Mesenchymal stem cell (in vitro differentiated cells and primary cell): ENCODE measurements at regions not wholly inside any gene's neighbourhood (a gene's known extent, or its start where the extent isn't known, plus 50 kb on each side); places are given as distances from the start of the nearest gene placed in this dataset.
A peak's percentile ranks its signal among the peaks of the same experiment; 100 is the strongest.
"Not testable (repeated sequence)": the region's sequence is repeated elsewhere in the genome, so short reads cannot be mapped to it uniquely, and the experiment has no call there.

ENCODE experiments used
- DNase-seq: peaks from one replicate; pipeline ENCODE4 v3.0.0-alpha.2; 2013
- H2AFZ ChIP-seq: one replicate; pipeline ENCODE4 v1.6.1; 2013; ENCODE audit warnings: low read depth, mild to moderate bottlenecking, control low read depth, inconsistent platforms, low read length, moderate library complexity
- H2AK5ac ChIP-seq: 2 replicates; pipeline ENCODE4 v1.6.1; 2013; ENCODE audit warnings: low read length, moderate library complexity, mild to moderate bottlenecking, inconsistent platforms; ENCODE audit not compliant: severe bottlenecking
- H2BK120ac ChIP-seq: one replicate; pipeline ENCODE4 v1.6.1; 2013; ENCODE audit warnings: low read depth, mild to moderate bottlenecking, inconsistent platforms, low read length, moderate library complexity
- H2BK12ac ChIP-seq, 2 experiments: one replicate each; pipeline ENCODE4 v1.6.1; 2013; ENCODE audit warnings: inconsistent platforms in 2 of 2, low read length in 2 of 2, mild to moderate bottlenecking in 2 of 2, moderate library complexity in 2 of 2, control low read depth in 1 of 2
- H2BK15ac ChIP-seq: one replicate; pipeline ENCODE4 v1.6.1; 2013; ENCODE audit warnings: mild to moderate bottlenecking, low read depth, inconsistent platforms; ENCODE audit not compliant: poor library complexity, severe bottlenecking
- H2BK5ac ChIP-seq: 2 replicates; pipeline ENCODE4 v1.6.1; 2013; ENCODE audit warnings: low read depth, mild to moderate bottlenecking, low read length, control low read depth, inconsistent platforms; ENCODE audit not compliant: poor library complexity, severe bottlenecking
- H3K14ac ChIP-seq, 2 experiments: one replicate each; pipeline ENCODE4 v1.6.1; 2013; ENCODE audit warnings: inconsistent platforms in 2 of 2, low read length in 2 of 2, control low read depth in 1 of 2, mild to moderate bottlenecking in 1 of 2, moderate library complexity in 1 of 2
- H3K18ac ChIP-seq, 2 experiments: one replicate each; pipeline ENCODE4 v1.6.1; 2013; ENCODE audit warnings: inconsistent platforms in 2 of 2, low read length in 2 of 2, control low read depth in 1 of 2, low read depth in 1 of 2, mild to moderate bottlenecking in 1 of 2
- H3K23ac ChIP-seq, 2 experiments: one replicate each; pipeline ENCODE4 v1.6.1; 2013; ENCODE audit warnings: inconsistent platforms in 2 of 2, low read length in 2 of 2, mild to moderate bottlenecking in 2 of 2, moderate library complexity in 2 of 2, control low read depth in 1 of 2
- H3K27ac ChIP-seq: 2 replicates; pipeline ENCODE4 v1.5.1; 2013; ENCODE audit warnings: mild to moderate bottlenecking, moderate library complexity, low read length, control low read depth, inconsistent platforms; ENCODE audit not compliant: poor library complexity, severe bottlenecking
- H3K27me3 ChIP-seq, 2 experiments: 2 replicates each; pipeline versions ENCODE4 v1.6.1 to v1.7.0; 2013; ENCODE audit warnings: low read length in 2 of 2, mild to moderate bottlenecking in 2 of 2, moderate library complexity in 2 of 2, control low read depth in 1 of 2, inconsistent platforms in 1 of 2; ENCODE audit not compliant: control insufficient read depth in 1 of 2, insufficient read depth in 1 of 2
- H3K36me3 ChIP-seq, 2 experiments: 2 replicates each; pipeline versions ENCODE4 v1.6.1 to v1.7.0; 2013; ENCODE audit warnings: low read length in 2 of 2, control low read depth in 1 of 2, inconsistent platforms in 1 of 2, low read depth in 1 of 2, mild to moderate bottlenecking in 1 of 2; ENCODE audit not compliant: insufficient read depth in 2 of 2, control insufficient read depth in 1 of 2
- H3K4ac ChIP-seq, 2 experiments: one replicate each; pipeline ENCODE4 v1.6.1; 2013; ENCODE audit warnings: inconsistent platforms in 2 of 2, low read length in 2 of 2, mild to moderate bottlenecking in 2 of 2, moderate library complexity in 2 of 2, control low read depth in 1 of 2, low read depth in 1 of 2
- H3K4me1 ChIP-seq: 2 replicates; pipeline ENCODE4 v1.6.1; 2013; ENCODE audit warnings: low read depth, low read length, control low read depth; ENCODE audit not compliant: control insufficient read depth, insufficient read depth
- H3K4me2 ChIP-seq: 2 replicates; pipeline ENCODE4 v1.6.1; 2013; ENCODE audit warnings: low read length, mild to moderate bottlenecking, inconsistent platforms; ENCODE audit not compliant: poor library complexity, severe bottlenecking
- H3K4me3 ChIP-seq, 2 experiments: 2 replicates each; pipeline versions ENCODE4 v1.5.1 to v1.7.0; 2013; ENCODE audit warnings: low read length in 2 of 2, mild to moderate bottlenecking in 2 of 2, control low read depth in 1 of 2, low read depth in 1 of 2; ENCODE audit not compliant: insufficient read depth in 1 of 2
- H3K79me1 ChIP-seq: replicated peaks from 2 replicates; pipeline ENCODE4 v1.6.1; 2013; ENCODE audit warnings: mild to moderate bottlenecking, control low read depth, low read length, inconsistent platforms; ENCODE audit not compliant: poor library complexity, severe bottlenecking
- H3K9ac ChIP-seq: 2 replicates; pipeline ENCODE4 v1.7.0; 2013; ENCODE audit warnings: mild to moderate bottlenecking, low read length, moderate library complexity
- H3K9me3 ChIP-seq: 2 replicates; pipeline ENCODE4 v1.7.0; 2013; ENCODE audit warnings: mild to moderate bottlenecking, low read length; ENCODE audit not compliant: control insufficient read depth
- H4K8ac ChIP-seq: one replicate; pipeline ENCODE4 v1.6.1; 2013; ENCODE audit warnings: inconsistent platforms, mild to moderate bottlenecking, low read length, moderate library complexity
- H4K91ac ChIP-seq: one replicate; pipeline ENCODE4 v1.6.1; 2013; ENCODE audit warnings: mild to moderate bottlenecking, low read length, inconsistent platforms
- WGBS: methylation state at CpG from one replicate; pipeline ENCODE4 v1.1.7; 2013; ENCODE audit warnings: mixed read lengths; 5-methylcytosine and 5-hydroxymethylcytosine counted together

DNA sequence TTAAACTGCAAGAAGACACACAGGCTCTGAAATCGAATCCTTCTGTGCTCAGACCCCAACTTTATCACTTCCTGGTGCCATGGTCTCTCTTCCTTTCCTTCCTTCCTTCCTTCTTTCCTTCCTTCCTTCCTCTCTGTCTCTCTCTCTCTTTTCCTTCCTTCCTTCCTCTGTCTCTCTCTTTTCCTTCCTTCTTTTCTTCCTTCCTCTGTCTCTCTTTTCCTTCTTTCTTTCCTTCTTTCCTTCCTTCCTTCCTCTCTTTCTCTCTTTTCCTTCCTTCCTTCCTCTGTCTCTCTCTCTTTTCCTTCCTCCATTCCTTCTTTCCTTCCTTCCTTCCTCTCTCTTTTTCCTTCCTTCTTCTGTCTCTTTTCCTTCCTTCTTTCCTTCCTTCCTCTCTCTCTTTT is 127.2 kb upstream of the CACNA1A start:
- H2BK5ac ChIP-seq = no peak overlapping the region

GRCh38 chr19:13633109-13633508 is 126.8 kb upstream of the CACNA1A start:
- Histone ChIP-seq H2AFZ (no peak overlapping the region), H3K23ac (no peak overlapping the region), H4K91ac (no peak overlapping the region), H3K4ac (no peak overlapping the region), H3K36me3 (no peaks in the 10 kb centered on the region), H3K4me3 (peak overlapping the region in 1 of 2 experiments; percentile 31), H3K9ac (peak overlapping the region; percentile 14), H3K4me1 (peaks cover 2% of the 10 kb centered on the region), H2BK120ac (no peak overlapping the region), H3K9me3 (peaks cover 5% of the 10 kb centered on the region), H3K4me2 (peak overlapping the region; percentile 25), H2BK15ac (no peak overlapping the region), H3K27me3 (no peaks in the 10 kb centered on the region), H3K14ac (no peak overlapping the region), H4K8ac (no peak overlapping the region), H2AK5ac (no peak overlapping the region), H2BK5ac (no peak overlapping the region), H2BK12ac (no peak overlapping the region), H3K27ac (peak overlapping the region; percentile 65), H3K79me1 (no peaks in the 10 kb centered on the region), H3K18ac (no peak overlapping the region)
- 29% methylated on average over 6 of the region's 6 CpGs for WGBS
- DNase-seq = no peak

More for the DNA sequence above, 127.2 kb upstream of the CACNA1A start:
- Histone ChIP-seq H3K36me3 (no peaks in the 10 kb centered on the region), H3K14ac (no peak overlapping the region), H3K4me3 (no peak overlapping the region), H3K4ac (no peak overlapping the region), H3K23ac (no peak overlapping the region), H2AFZ (no peak overlapping the region), H3K18ac (no peak overlapping the region), H3K27me3 (no peaks in the 10 kb centered on the region), H2BK12ac (no peak overlapping the region), H3K4me2 (no peak overlapping the region), H3K4me1 (peaks cover 2% of the 10 kb centered on the region), H2BK120ac (no peak overlapping the region), H3K27ac (peak overlapping the region; percentile 65), H3K9me3 (peaks cover 5% of the 10 kb centered on the region), H3K9ac (peak overlapping the region; percentile 14), H4K8ac (no peak overlapping the region), H3K79me1 (no peaks in the 10 kb centered on the region), H2AK5ac (no peak overlapping the region), H4K91ac (no peak overlapping the region), H2BK15ac (no peak overlapping the region)
- DNase-seq = no peak
- 21% methylated on average over 1 of the region's 1 CpG for WGBS

DNA sequence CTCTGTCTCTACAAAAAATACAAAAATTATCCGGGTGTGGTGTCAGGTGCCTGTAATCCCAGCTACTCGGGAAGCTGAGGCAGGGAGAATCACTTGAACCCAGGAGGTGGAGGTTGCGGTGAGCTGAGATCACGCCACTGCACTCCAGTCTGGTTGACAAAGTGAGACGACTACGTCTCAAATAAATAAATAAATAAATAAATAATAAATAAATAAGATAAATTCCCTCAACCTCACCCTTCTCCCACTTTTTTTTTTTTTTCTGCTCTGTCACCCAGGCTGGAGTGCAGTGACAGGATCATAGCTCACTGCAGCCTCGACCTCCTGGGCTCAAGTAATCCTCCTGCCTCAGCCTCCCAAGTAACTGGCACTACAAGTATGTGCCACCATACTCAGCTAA is 125.9 kb upstream of the CACNA1A start:
- H3K18ac ChIP-seq, H3K4me1 ChIP-seq, H4K91ac ChIP-seq, H3K36me3 ChIP-seq, H2AFZ ChIP-seq, DNase-seq, H3K79me1 ChIP-seq, H2BK12ac ChIP-seq, H3K27me3 ChIP-seq, H2BK120ac ChIP-seq, H2BK5ac ChIP-seq, H3K4me2 ChIP-seq, H3K27ac ChIP-seq, H3K14ac ChIP-seq, H4K8ac ChIP-seq, H3K23ac ChIP-seq, H2BK15ac ChIP-seq, H2AK5ac ChIP-seq, H3K4ac ChIP-seq, H3K4me3 ChIP-seq, H3K9me3 ChIP-seq, H3K9ac ChIP-seq: not testable (repeated sequence)
- WGBS = 64% methylated on average over 4 of the region's 7 CpGs

DNA sequence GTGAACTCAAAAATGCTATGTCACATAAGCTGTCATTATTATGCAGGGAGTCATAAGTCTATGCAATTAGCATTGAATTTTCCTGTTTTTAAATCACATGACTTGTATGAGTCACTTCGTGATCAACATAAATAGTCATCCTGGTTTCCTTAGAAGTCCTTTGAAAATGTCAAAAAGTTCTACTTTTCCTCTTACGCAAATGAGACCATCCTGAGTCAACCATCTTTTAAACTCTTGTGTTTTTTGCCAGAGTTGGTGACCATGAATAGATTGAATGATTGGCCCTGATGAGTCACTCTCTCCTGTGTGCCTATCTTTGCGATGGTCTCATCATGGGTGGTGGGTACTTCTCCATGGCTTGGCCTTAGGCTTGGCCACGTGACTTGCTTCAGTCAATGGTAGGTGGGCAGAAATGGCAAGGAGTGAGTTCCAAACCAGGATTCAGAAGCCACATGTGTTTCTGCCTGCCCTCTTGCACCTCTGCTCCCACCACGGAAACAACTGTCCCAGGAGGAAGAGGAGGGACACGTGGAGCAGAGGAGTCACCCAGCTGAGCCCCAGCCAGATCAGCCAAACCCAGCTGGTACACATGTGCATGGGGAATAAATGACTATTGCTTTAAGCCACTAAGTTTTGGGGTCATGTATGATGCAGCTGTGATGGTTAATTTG is 123.5 kb upstream of the CACNA1A start:
- no peak overlapping the region for H4K91ac ChIP-seq
- H2BK120ac ChIP-seq = no peak overlapping the region
- no peaks in the 10 kb centered on the region for H3K36me3 ChIP-seq
- H3K27me3 ChIP-seq = no peaks in the 10 kb centered on the region
- DNase-seq = no peak
- no peak overlapping the region for H3K4ac ChIP-seq
- 82% methylated on average over 6 of the region's 6 CpGs for WGBS
- H2AFZ ChIP-seq = no peak overlapping the region
- peaks cover 2% of the 10 kb centered on the region for H3K4me1 ChIP-seq
- H3K27ac ChIP-seq = no peak overlapping the region
- no peak overlapping the region for H2BK12ac ChIP-seq
- H3K79me1 ChIP-seq = no peaks in the 10 kb centered on the region
- peak overlapping the region; percentile 45 for H3K9ac ChIP-seq
- no peak overlapping the region for H3K4me3 ChIP-seq
- no peak overlapping the region for H4K8ac ChIP-seq
- H3K18ac ChIP-seq = no peak overlapping the region
- peaks cover 5% of the 10 kb centered on the region for H3K9me3 ChIP-seq
- no peak overlapping the region for H3K23ac ChIP-seq
- no peak overlapping the region for H3K4me2 ChIP-seq
- no peak overlapping the region for H3K14ac ChIP-seq
- no peak overlapping the region for H2AK5ac ChIP-seq
- no peak overlapping the region for H2BK5ac ChIP-seq
- H2BK15ac ChIP-seq = no peak overlapping the region
